IPS DF 6.9 (cell line): ENCODE measurements at regions not wholly inside any gene's neighbourhood (a gene's known extent, or its start where the extent isn't known, plus 50 kb on each side); places are given as distances from the start of the nearest gene placed in this dataset.
A peak's percentile ranks its signal among the peaks of the same experiment; 100 is the strongest.

Source experiments
- DNase-seq: peaks from one replicate; pipeline ENCODE4 v3.0.0-alpha.2; 2013; ENCODE audit warnings: low read depth, low spot score
- H3K27ac ChIP-seq: one replicate; pipeline ENCODE4 v1.5.1; 2013; ENCODE audit warnings: low read length, control low read depth
- H3K27me3 ChIP-seq: 2 replicates; pipeline ENCODE4 v1.6.1; 2013; ENCODE audit warnings: mild to moderate bottlenecking, low read length; ENCODE audit not compliant: control insufficient read depth, insufficient read depth
- H3K36me3 ChIP-seq: 2 replicates; pipeline ENCODE4 v1.6.1; 2013; ENCODE audit warnings: low read length; ENCODE audit not compliant: control insufficient read depth, insufficient read depth
- H3K4me1 ChIP-seq: 2 replicates; pipeline ENCODE4 v1.6.1; 2013; ENCODE audit warnings: low read length; ENCODE audit not compliant: control insufficient read depth, insufficient read depth
- H3K4me3 ChIP-seq: 2 replicates; pipeline ENCODE4 v1.5.1; 2013; ENCODE audit warnings: mild to moderate bottlenecking, low read length
- H3K9me3 ChIP-seq: 2 replicates; pipeline ENCODE4 v1.6.1; 2013; ENCODE audit warnings: low read length, inconsistent platforms; ENCODE audit not compliant: control insufficient read depth, insufficient read depth
- WGBS: extraction: QIAGEN DNeasy Blood & Tissue Kit; methylation state at CpG from one replicate; pipeline ENCODE4 v1.1.7; 2013; ENCODE audit warnings: mixed read lengths, missing lambda C conversion rate; ENCODE audit not compliant: insufficient read length, insufficient coverage; 5-methylcytosine and 5-hydroxymethylcytosine counted together

- H3K9me3 ChIP-seq = no peaks in the 10 kb centered on the region
- WGBS = no CpG with 5 or more reads among the region's 18 CpGs
- no peaks in the 10 kb centered on the region for H3K27me3 ChIP-seq
- H3K27ac ChIP-seq = no peak overlapping the region
- no peaks in the 10 kb centered on the region for H3K4me1 ChIP-seq
- H3K36me3 ChIP-seq = no peaks in the 10 kb centered on the region
- H3K4me3 ChIP-seq = no peak overlapping the region
- DNase-seq = no peak
Observed at GRCh38 chr9:85430659-85431338, 311.0 kb downstream of the AGTPBP1 start.

- no peaks in the 10 kb centered on the region for H3K9me3 ChIP-seq
- H3K27ac ChIP-seq = no peak overlapping the region
- H3K4me3 ChIP-seq = no peak overlapping the region
- no peak for DNase-seq
- H3K27me3 ChIP-seq = no peaks in the 10 kb centered on the region
- H3K4me1 ChIP-seq = no peaks in the 10 kb centered on the region
- no peaks in the 10 kb centered on the region for H3K36me3 ChIP-seq
- no CpG with 5 or more reads among the region's 6 CpGs for WGBS
Observed at GRCh38 chr9:85428230-85428629, 313.5 kb downstream of the AGTPBP1 start.

GRCh38 chr9:85427772-85428171, 314.0 kb downstream of the AGTPBP1 start:
- Histone ChIP-seq H3K4me3 (no peak overlapping the region), H3K4me1 (no peaks in the 10 kb centered on the region), H3K27me3 (no peaks in the 10 kb centered on the region), H3K36me3 (no peaks in the 10 kb centered on the region), H3K9me3 (no peaks in the 10 kb centered on the region), H3K27ac (no peak overlapping the region)
- DNase-seq = no peak
- WGBS = no CpG with 5 or more reads among the region's 8 CpGs

- Histone ChIP-seq H3K4me3 (no peak overlapping the region), H3K4me1 (no peaks in the 10 kb centered on the region), H3K27me3 (no peaks in the 10 kb centered on the region), H3K9me3 (no peaks in the 10 kb centered on the region), H3K27ac (no peak overlapping the region), H3K36me3 (no peaks in the 10 kb centered on the region)
- no CpG with 5 or more reads among the region's 15 CpGs for WGBS
- DNase-seq = peak; percentile 84
Observed at GRCh38 chr9:85425153-85425611, 316.6 kb downstream of the AGTPBP1 start.

- Histone ChIP-seq H3K36me3 (no peaks in the 10 kb centered on the region), H3K4me1 (no peaks in the 10 kb centered on the region), H3K27ac (no peak overlapping the region), H3K27me3 (no peaks in the 10 kb centered on the region), H3K9me3 (no peaks in the 10 kb centered on the region), H3K4me3 (no peak overlapping the region)
- no peak for DNase-seq
- WGBS = no CpG with 5 or more reads among the region's 1 CpG
Observed at GRCh38 chr9:85423422-85423821, 318.3 kb downstream of the AGTPBP1 start.

- no peaks in the 10 kb centered on the region; the same call in 1 of the 2 replicates for H3K27me3 ChIP-seq
- no peak overlapping the region for H3K27ac ChIP-seq
Observed at GRCh38 chr9:85421641-85422040, 320.1 kb downstream of the AGTPBP1 start.

DNA sequence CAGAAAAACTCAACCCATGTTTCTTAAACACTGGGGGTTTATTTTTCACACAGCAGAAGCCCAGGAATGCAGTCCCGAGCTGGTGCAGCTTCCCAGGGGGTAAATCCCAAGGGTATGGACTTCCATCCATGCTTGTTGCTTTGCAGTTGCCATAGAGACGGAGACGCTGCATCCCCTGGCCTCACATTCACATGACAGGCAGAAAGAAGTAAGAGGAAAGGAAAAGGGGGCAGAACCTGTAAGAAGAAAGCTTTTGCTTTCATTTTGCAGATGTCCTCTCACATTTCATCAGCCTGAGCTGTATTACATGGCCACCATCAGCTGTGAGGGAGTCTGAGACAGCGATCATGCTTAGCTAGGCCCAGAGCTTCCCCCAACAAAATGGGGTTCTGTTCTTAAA, 321.0 kb downstream of the AGTPBP1 start:
- peak; percentile 22 for DNase-seq

More at GRCh38 chr9:85421641-85422040, 320.1 kb downstream of the AGTPBP1 start:
- Histone ChIP-seq H3K4me3 (no peak overlapping the region), H3K4me1 (no peaks in the 10 kb centered on the region), H3K9me3 (no peaks in the 10 kb centered on the region), H3K36me3 (no peaks in the 10 kb centered on the region)
- DNase-seq = no peak
- WGBS = no CpG with 5 or more reads among the region's 5 CpGs

DNA sequence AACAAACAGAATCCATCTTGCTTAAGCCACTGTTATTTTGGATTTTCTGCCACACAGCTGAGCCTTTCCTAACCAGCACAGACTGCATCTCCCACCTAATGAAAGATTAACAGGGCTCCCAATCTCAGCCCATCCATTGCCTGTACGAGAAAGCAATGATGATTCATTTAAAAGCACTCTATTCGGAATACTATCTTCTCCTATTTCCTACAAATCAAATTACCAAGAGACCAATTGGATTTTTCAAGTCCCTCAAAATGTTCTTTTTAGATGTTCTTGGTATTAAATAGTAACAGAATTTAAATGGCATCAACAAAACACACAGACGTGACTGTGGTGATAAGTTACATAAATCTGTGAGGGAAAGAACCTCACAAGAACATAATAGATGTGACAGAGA, 324.1 kb downstream of the AGTPBP1 start:
- DNase-seq = no peak
- no peaks in the 10 kb centered on the region for H3K36me3 ChIP-seq
- no peaks in the 10 kb centered on the region for H3K9me3 ChIP-seq
- no peak overlapping the region for H3K27ac ChIP-seq
- WGBS = 100% methylated on average over 1 of the region's 3 CpGs
- H3K4me3 ChIP-seq = no peak overlapping the region
- no peaks in the 10 kb centered on the region; the same call in 1 of the 2 replicates for H3K27me3 ChIP-seq
- no peaks in the 10 kb centered on the region for H3K4me1 ChIP-seq

More for the DNA sequence above, 321.0 kb downstream of the AGTPBP1 start:
- Histone ChIP-seq H3K27me3 (no peaks in the 10 kb centered on the region; the same call in 1 of the 2 replicates), H3K4me1 (no peaks in the 10 kb centered on the region), H3K9me3 (no peaks in the 10 kb centered on the region), H3K27ac (no peak overlapping the region), H3K36me3 (no peaks in the 10 kb centered on the region), H3K4me3 (no peak overlapping the region)
- no CpG with 5 or more reads among the region's 4 CpGs for WGBS

- no peak overlapping the region for H3K4me3 ChIP-seq
- no CpG with 5 or more reads among the region's 1 CpG for WGBS
- H3K4me1 ChIP-seq = no peaks in the 10 kb centered on the region
- H3K27me3 ChIP-seq = no peaks in the 10 kb centered on the region; the same call in 1 of the 2 replicates
- no peaks in the 10 kb centered on the region for H3K9me3 ChIP-seq
- no peaks in the 10 kb centered on the region for H3K36me3 ChIP-seq
- no peak overlapping the region for H3K27ac ChIP-seq
- no peak for DNase-seq
Observed at GRCh38 chr9:85416715-85417114, 325.0 kb downstream of the AGTPBP1 start.

GRCh38 chr9:85414390-85414789, 327.4 kb downstream of the AGTPBP1 start:
- WGBS = no CpG with 5 or more reads among the region's 5 CpGs
- H3K4me3 ChIP-seq = no peak overlapping the region
- no peak overlapping the region for H3K27ac ChIP-seq
- no peak for DNase-seq
- no peaks in the 10 kb centered on the region; the same call in 1 of the 2 replicates for H3K27me3 ChIP-seq
- no peaks in the 10 kb centered on the region for H3K9me3 ChIP-seq
- H3K4me1 ChIP-seq = no peaks in the 10 kb centered on the region
- no peaks in the 10 kb centered on the region for H3K36me3 ChIP-seq

DNA sequence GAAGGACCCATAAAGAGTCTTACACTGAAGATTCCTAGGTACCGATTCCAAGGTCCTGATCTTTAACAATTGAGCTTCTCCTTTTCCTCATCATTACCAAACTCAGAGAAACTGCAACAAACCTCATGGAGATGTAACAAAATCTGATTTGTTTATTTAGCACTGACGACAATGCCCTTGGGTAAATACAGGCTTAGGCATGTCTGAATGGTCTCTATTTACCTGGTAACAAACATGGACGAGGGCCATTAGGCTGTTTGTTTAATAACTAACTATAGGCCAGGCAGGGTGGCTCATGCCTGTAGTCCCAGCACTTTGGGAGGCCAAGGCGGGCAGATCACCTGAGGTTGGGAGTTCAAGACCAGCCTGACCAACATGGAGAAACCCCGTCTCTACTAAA, 333.3 kb downstream of the AGTPBP1 start:
- H3K9me3 ChIP-seq = no peaks in the 10 kb centered on the region
- H3K4me3 ChIP-seq = no peak overlapping the region
- H3K36me3 ChIP-seq = no peaks in the 10 kb centered on the region
- H3K27me3 ChIP-seq = no peaks in the 10 kb centered on the region
- no peak for DNase-seq
- no CpG with 5 or more reads among the region's 5 CpGs for WGBS
- no peak overlapping the region for H3K27ac ChIP-seq
- no peaks in the 10 kb centered on the region for H3K4me1 ChIP-seq
